ENCODE measurements at regions not wholly inside any gene's neighbourhood (a gene's known extent, or its start where the extent isn't known, plus 50 kb on each side); places are given as distances from the start of the nearest gene placed in this dataset.
"Not testable (repeated sequence)": the region's sequence is repeated elsewhere in the genome, so short reads cannot be mapped to it uniquely, and the experiment has no call there.

GRCh38 chr2:142495141-142495540 is 364.3 kb upstream of the LRP1B start:
- ChIA-PET CTCF (ENCODE audit: partially characterized antibody) (no interaction called here), POLR2A (ENCODE audit: partially characterized antibody) (no interaction called here)
- intact Hi-C loops (cut with micrococcal nuclease) = no loop called here
- H3K4me3 Mint-ChIP-seq = no peak overlapping the region
- no peaks in the 10 kb centered on the region for H3K27me3 ChIP-seq (ENCODE audit: insufficient read depth, low read length)
- H3K36me3 Mint-ChIP-seq = no peaks in the 10 kb centered on the region
- H3K4me1 Mint-ChIP-seq = no peaks in the 10 kb centered on the region
- H3K36me3 ChIP-seq (ENCODE audit: insufficient read depth, low read length) = no peaks in the 10 kb centered on the region
- H3K4me3 ChIP-seq (ENCODE audit: low read length in 2 of 2) = no peak overlapping the region
- DNase-seq = no peak
- no peaks in the 10 kb centered on the region for H3K4me1 ChIP-seq (ENCODE audit: insufficient read depth, low read length)
- H3K9me3 Mint-ChIP-seq = peaks cover 0 to 14% (median 6%) of the 10 kb centered on the region in 8 donors
- H3K27me3 Mint-ChIP-seq = no peaks in the 10 kb centered on the region
- no peak overlapping the region for H3K27ac Mint-ChIP-seq
- no peaks in the 10 kb centered on the region for H3K9me3 ChIP-seq (ENCODE audit: control insufficient read depth in 1 of 2, low read length in 2 of 2)
- H3K27ac ChIP-seq (ENCODE audit: low read depth, low read length) = no peak overlapping the region

- DNase-seq; POLR2A ChIA-PET (ENCODE audit: partially characterized antibody); H3K27ac ChIP-seq (ENCODE audit: low read depth, low read length); H3K27me3 ChIP-seq (ENCODE audit: insufficient read depth, low read length); H3K4me1 Mint-ChIP-seq; H3K27me3 Mint-ChIP-seq; H3K36me3 Mint-ChIP-seq; H3K27ac Mint-ChIP-seq; H3K4me1 ChIP-seq (ENCODE audit: insufficient read depth, low read length); intact Hi-C loops (cut with micrococcal nuclease); H3K4me3 Mint-ChIP-seq; CTCF ChIA-PET (ENCODE audit: partially characterized antibody); H3K4me3 ChIP-seq (ENCODE audit: low read length in 2 of 2); H3K36me3 ChIP-seq (ENCODE audit: insufficient read depth, low read length); H3K9me3 ChIP-seq (ENCODE audit: control insufficient read depth in 1 of 2, low read length in 2 of 2): not testable (repeated sequence)
- H3K9me3 Mint-ChIP-seq = peaks cover 0 to 12% (median 6%) of the 10 kb centered on the region in 8 donors
Measured at GRCh38 chr2:142489631-142490030, 358.8 kb upstream of the LRP1B start.

GRCh38 chr2:142484111-142484510 is 353.3 kb upstream of the LRP1B start:
- Mint-ChIP-seq H3K36me3 (no peaks in the 10 kb centered on the region), H3K9me3 (peaks cover 0 to 12% (median 3%) of the 10 kb centered on the region in 8 donors), H3K27me3 (no peaks in the 10 kb centered on the region), H3K4me1 (no peaks in the 10 kb centered on the region), H3K4me3 (no peak overlapping the region), H3K27ac (no peak overlapping the region)
- intact Hi-C loops (cut with micrococcal nuclease) = no loop called here
- DNase-seq = no peak
- POLR2A ChIA-PET (ENCODE audit: partially characterized antibody) = no interaction called here
- H3K36me3 ChIP-seq (ENCODE audit: insufficient read depth, low read length) = no peaks in the 10 kb centered on the region
- H3K9me3 ChIP-seq (ENCODE audit: control insufficient read depth in 1 of 2, low read length in 2 of 2) = no peaks in the 10 kb centered on the region
- no peaks in the 10 kb centered on the region for H3K4me1 ChIP-seq (ENCODE audit: insufficient read depth, low read length)
- CTCF ChIA-PET (ENCODE audit: partially characterized antibody) = no interaction called here
- no peak overlapping the region for H3K4me3 ChIP-seq (ENCODE audit: low read length in 2 of 2)
- H3K27ac ChIP-seq (ENCODE audit: low read depth, low read length) = no peak overlapping the region
- H3K27me3 ChIP-seq (ENCODE audit: insufficient read depth, low read length) = no peaks in the 10 kb centered on the region

GRCh38 chr2:142483653-142484052 is 352.8 kb upstream of the LRP1B start:
- no peak overlapping the region for H3K4me3 ChIP-seq (ENCODE audit: low read length in 2 of 2)
- H3K27me3 ChIP-seq (ENCODE audit: insufficient read depth, low read length) = no peaks in the 10 kb centered on the region
- no peaks in the 10 kb centered on the region for H3K4me1 Mint-ChIP-seq
- ChIA-PET CTCF (ENCODE audit: partially characterized antibody) (no interaction called here), POLR2A (ENCODE audit: partially characterized antibody) (no interaction called here)
- no peak overlapping the region for H3K27ac Mint-ChIP-seq
- no peaks in the 10 kb centered on the region for H3K27me3 Mint-ChIP-seq
- no peaks in the 10 kb centered on the region for H3K36me3 ChIP-seq (ENCODE audit: insufficient read depth, low read length)
- H3K9me3 ChIP-seq (ENCODE audit: control insufficient read depth in 1 of 2, low read length in 2 of 2) = no peaks in the 10 kb centered on the region
- DNase-seq = no peak
- H3K4me1 ChIP-seq (ENCODE audit: insufficient read depth, low read length) = no peaks in the 10 kb centered on the region
- H3K27ac ChIP-seq (ENCODE audit: low read depth, low read length) = no peak overlapping the region
- no peaks in the 10 kb centered on the region for H3K36me3 Mint-ChIP-seq
- intact Hi-C loops (cut with micrococcal nuclease) = no loop called here
- H3K9me3 Mint-ChIP-seq = peaks cover 2 to 17% (median 5%) of the 10 kb centered on the region in 8 donors
- no peak overlapping the region for H3K4me3 Mint-ChIP-seq

- no peak for DNase-seq
- H3K36me3 Mint-ChIP-seq = no peaks in the 10 kb centered on the region
- H3K27ac ChIP-seq (ENCODE audit: low read depth, low read length) = no peak overlapping the region
- CTCF ChIA-PET (ENCODE audit: partially characterized antibody) = no interaction called here
- no peaks in the 10 kb centered on the region for H3K27me3 Mint-ChIP-seq
- no peak overlapping the region for H3K4me3 Mint-ChIP-seq
- no peaks in the 10 kb centered on the region for H3K4me1 Mint-ChIP-seq
- POLR2A ChIA-PET (ENCODE audit: partially characterized antibody) = no interaction called here
- H3K9me3 Mint-ChIP-seq = peaks cover 4 to 23% (median 8%) of the 10 kb centered on the region in 8 donors
- no peak overlapping the region for H3K4me3 ChIP-seq (ENCODE audit: low read length in 2 of 2)
- H3K9me3 ChIP-seq (ENCODE audit: control insufficient read depth in 1 of 2, low read length in 2 of 2) = no peaks in the 10 kb centered on the region
- H3K27me3 ChIP-seq (ENCODE audit: insufficient read depth, low read length) = no peaks in the 10 kb centered on the region
- no peaks in the 10 kb centered on the region for H3K36me3 ChIP-seq (ENCODE audit: insufficient read depth, low read length)
- no peak overlapping the region for H3K27ac Mint-ChIP-seq
- no peaks in the 10 kb centered on the region for H3K4me1 ChIP-seq (ENCODE audit: insufficient read depth, low read length)
- intact Hi-C loops (cut with micrococcal nuclease) = no loop called here
Measured at GRCh38 chr2:142478206-142478605, 347.4 kb upstream of the LRP1B start.

- Mint-ChIP-seq H3K36me3 (no peaks in the 10 kb centered on the region), H3K4me1 (no peaks in the 10 kb centered on the region), H3K9me3 (peaks cover 0 to 19% (median 9%) of the 10 kb centered on the region in 8 donors), H3K27ac (no peak overlapping the region), H3K4me3 (no peak overlapping the region), H3K27me3 (no peaks in the 10 kb centered on the region)
- intact Hi-C loops (cut with micrococcal nuclease) = no loop called here
- POLR2A ChIA-PET (ENCODE audit: partially characterized antibody) = no interaction called here
- no peak for DNase-seq
- Histone ChIP-seq H3K4me1 (ENCODE audit: insufficient read depth, low read length) (no peaks in the 10 kb centered on the region), H3K27me3 (ENCODE audit: insufficient read depth, low read length) (no peaks in the 10 kb centered on the region), H3K4me3 (ENCODE audit: low read length in 2 of 2) (no peak overlapping the region), H3K27ac (ENCODE audit: low read depth, low read length) (no peak overlapping the region), H3K9me3 (ENCODE audit: control insufficient read depth in 1 of 2, low read length in 2 of 2) (no peaks in the 10 kb centered on the region), H3K36me3 (ENCODE audit: insufficient read depth, low read length) (no peaks in the 10 kb centered on the region)
- CTCF ChIA-PET (ENCODE audit: partially characterized antibody) = no interaction called here
Measured at GRCh38 chr2:142472382-142472781, 341.6 kb upstream of the LRP1B start.

- no peak overlapping the region for H3K27ac Mint-ChIP-seq
- H3K4me1 Mint-ChIP-seq = no peaks in the 10 kb centered on the region
Measured at GRCh38 chr2:142467321-142467720, 336.5 kb upstream of the LRP1B start.

GRCh38 chr2:142463047-142463446 is 332.2 kb upstream of the LRP1B start:
- Mint-ChIP-seq H3K4me3 (no peak overlapping the region), H3K27me3 (no peaks in the 10 kb centered on the region), H3K9me3 (peaks cover 0 to 11% (median 3%) of the 10 kb centered on the region in 8 donors), H3K27ac (no peak overlapping the region), H3K4me1 (no peaks in the 10 kb centered on the region), H3K36me3 (no peaks in the 10 kb centered on the region)
- H3K9me3 ChIP-seq (ENCODE audit: control insufficient read depth in 1 of 2, low read length in 2 of 2) = no peaks in the 10 kb centered on the region
- ChIA-PET POLR2A (ENCODE audit: partially characterized antibody) (no interaction called here), CTCF (ENCODE audit: partially characterized antibody) (no interaction called here)
- intact Hi-C loops (cut with micrococcal nuclease) = no loop called here
- no peaks in the 10 kb centered on the region for H3K4me1 ChIP-seq (ENCODE audit: insufficient read depth, low read length)
- no peak overlapping the region for H3K27ac ChIP-seq (ENCODE audit: low read depth, low read length)
- H3K36me3 ChIP-seq (ENCODE audit: insufficient read depth, low read length) = no peaks in the 10 kb centered on the region
- no peaks in the 10 kb centered on the region for H3K27me3 ChIP-seq (ENCODE audit: insufficient read depth, low read length)
- DNase-seq = no peak
- no peak overlapping the region for H3K4me3 ChIP-seq (ENCODE audit: low read length in 2 of 2)

More at GRCh38 chr2:142467321-142467720, 336.5 kb upstream of the LRP1B start:
- intact Hi-C loops (cut with micrococcal nuclease) = no loop called here
- no peak for DNase-seq
- H3K27me3 ChIP-seq (ENCODE audit: insufficient read depth, low read length) = no peaks in the 10 kb centered on the region
- ChIA-PET CTCF (ENCODE audit: partially characterized antibody) (no interaction called here), POLR2A (ENCODE audit: partially characterized antibody) (no interaction called here)
- H3K4me3 ChIP-seq (ENCODE audit: low read length in 2 of 2) = no peak overlapping the region
- no peaks in the 10 kb centered on the region for H3K27me3 Mint-ChIP-seq
- H3K9me3 ChIP-seq (ENCODE audit: control insufficient read depth in 1 of 2, low read length in 2 of 2) = no peaks in the 10 kb centered on the region
- no peak overlapping the region for H3K4me3 Mint-ChIP-seq
- no peaks in the 10 kb centered on the region for H3K36me3 ChIP-seq (ENCODE audit: insufficient read depth, low read length)
- no peaks in the 10 kb centered on the region for H3K4me1 ChIP-seq (ENCODE audit: insufficient read depth, low read length)
- no peak overlapping the region for H3K27ac ChIP-seq (ENCODE audit: low read depth, low read length)
- peaks cover 2 to 15% (median 6%) of the 10 kb centered on the region in 8 donors for H3K9me3 Mint-ChIP-seq
- no peaks in the 10 kb centered on the region for H3K36me3 Mint-ChIP-seq

All from CD4-positive, alpha-beta memory T cell (primary cell).